Stimulated activated CD8-positive, alpha-beta memory T cell treated with anti-CD3 and anti-CD28 coated beads, Interleukin-15, amount 100 ng/mL, for 24 hours (primary cell): ENCODE measurements at regions not wholly inside any gene's neighbourhood (a gene's known extent, or its start where the extent isn't known, plus 50 kb on each side); places are given as distances from the start of the nearest gene placed in this dataset.

Experiments
- DNase-seq: peaks from one replicate; pipeline ENCODE4 v3.0.0-alpha.2; 2020; ENCODE audit warnings: low read depth

GRCh38 chr14:85744573-85744972 is 214.6 kb downstream of the FLRT2 start:
- no peak for DNase-seq

- DNase-seq, result no peak
Measured at GRCh38 chr14:85732031-85732430, 202.1 kb downstream of the FLRT2 start.

GRCh38 chr14:85731186-85731585 is 201.2 kb downstream of the FLRT2 start:
- DNase-seq, result no peak

- no peak for DNase-seq
Measured at GRCh38 chr14:85728476-85729065, 198.6 kb downstream of the FLRT2 start.

GRCh38 chr14:85714069-85714468 is 184.1 kb downstream of the FLRT2 start:
- DNase-seq, result no peak

- no peak for DNase-seq
Measured at GRCh38 chr14:85711620-85712019, 181.7 kb downstream of the FLRT2 start.
